ENCODE measurements at regions not wholly inside any gene's neighbourhood (a gene's known extent, or its start where the extent isn't known, plus 50 kb on each side); places are given as distances from the start of the nearest gene placed in this dataset.

DNA sequence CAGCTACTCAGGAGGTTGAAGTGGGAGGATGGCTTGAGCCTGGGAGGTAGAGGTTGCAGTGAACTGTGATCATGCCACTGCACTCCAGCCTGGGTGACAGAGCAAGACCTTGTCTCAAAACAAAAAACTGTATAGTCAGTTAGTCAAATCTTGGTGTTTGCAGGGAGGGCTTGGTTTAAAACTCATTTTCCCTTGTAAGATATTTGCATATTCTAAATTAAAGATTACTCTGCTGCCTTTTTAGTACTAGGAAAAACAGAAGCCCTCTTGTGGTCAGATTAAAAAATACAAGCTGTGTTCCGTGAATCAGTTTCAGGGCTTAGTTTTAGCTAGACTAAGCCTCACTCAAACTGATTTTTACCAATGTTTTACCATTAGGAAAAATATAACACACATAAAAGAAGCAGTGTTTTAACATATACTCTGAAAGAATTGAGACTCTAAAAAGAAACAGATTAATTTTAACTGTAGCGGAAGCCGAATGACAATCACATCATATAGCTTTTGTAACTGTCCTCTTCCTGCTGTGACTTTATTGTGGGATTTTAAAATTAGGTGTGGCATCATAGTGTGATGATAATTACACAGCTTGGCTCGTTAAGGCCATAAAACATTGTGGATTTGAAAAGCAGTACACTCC, 84.9 kb upstream of the BASP1 start:
- Histone ChIP-seq H2AFZ (ENCODE audit: insufficient read depth, low read depth, low read length, poor library complexity, severe bottlenecking) (no peak overlapping the region), H4K20me1 (ENCODE audit: control insufficient read depth, insufficient read depth, low read length, poor library complexity, severe bottlenecking) (no peaks in the 10 kb centered on the region), H3K27me3 (replicated peaks in 1 of 4; ENCODE audit: control extremely low read depth in 1 of 4, control insufficient read depth in 3 of 4, insufficient read depth in 4 of 4, low read length in 3 of 4) (peaks cover 0 to 10% (median 2%) of the 10 kb centered on the region in 4 experiments), H3K4me1 (ENCODE audit: control insufficient read depth in 2 of 2, insufficient read depth in 2 of 2, low read length in 2 of 2) (no peaks in the 10 kb centered on the region), H3K4me2 (replicated peaks; ENCODE audit: low read depth, low read length, poor library complexity, severe bottlenecking) (no peak overlapping the region), H3K9ac (ENCODE audit: low read length) (no peak overlapping the region), H3K79me2 (ENCODE audit: control insufficient read depth, insufficient read depth, low read length) (no peaks in the 10 kb centered on the region), H3K36me3 (replicated peaks in 1 of 2; ENCODE audit: control extremely low read depth in 1 of 2, control insufficient read depth in 1 of 2, extremely low read depth in 1 of 2, insufficient read depth in 2 of 2, low read length in 1 of 2) (no peaks in the 10 kb centered on the region), H3K9me3 (ENCODE audit: control extremely low read depth in 1 of 3, control insufficient read depth in 2 of 3, insufficient read depth in 1 of 3, low read length in 2 of 3) (no peaks in the 10 kb centered on the region), H3K4me3 (ENCODE audit: control extremely low read depth in 1 of 5, extremely low read depth in 1 of 5, insufficient read depth in 1 of 5, low read depth in 2 of 5, low read length in 4 of 5) (no peak overlapping the region), H3K27ac (ENCODE audit: low read length in 2 of 2) (no peak overlapping the region)
- DNase-seq (peak; percentile 19), ATAC-seq (ENCODE audit: low read depth) (no peak)
- ChIA-PET CTCF (interaction anchor here (0.7 to 2.4 kb wide), 13 partner anchors 11 to 917 kb away, joined by 3 to 14 read pairs (median 4); no protein-coding TSS in a partner anchor), POLR2A (no interaction called here)
- intact Hi-C loops (cut with micrococcal nuclease), result no loop called here
- Mint-ChIP-seq H3K4me3 (no peak overlapping the region), H3K4me1 (peaks cover 3% of the 10 kb centered on the region), H3K27ac (no peak overlapping the region), H3K9me3 (ENCODE audit: insufficient read depth) (no peaks in the 10 kb centered on the region), H3K27me3 (peaks cover 19% of the 10 kb centered on the region)
- WGBS (ENCODE audit: insufficient coverage), result no CpG with 5 or more reads among the region's 4 CpGs
- no peak for TF ChIP-seq EZH2 (IDR thresholded peaks at IDR 0.05; ENCODE audit: borderline replicate concordance, insufficient read depth, low read depth, low read length, poor library complexity, severe bottlenecking)
- TF ChIP-seq, protein P1, sequence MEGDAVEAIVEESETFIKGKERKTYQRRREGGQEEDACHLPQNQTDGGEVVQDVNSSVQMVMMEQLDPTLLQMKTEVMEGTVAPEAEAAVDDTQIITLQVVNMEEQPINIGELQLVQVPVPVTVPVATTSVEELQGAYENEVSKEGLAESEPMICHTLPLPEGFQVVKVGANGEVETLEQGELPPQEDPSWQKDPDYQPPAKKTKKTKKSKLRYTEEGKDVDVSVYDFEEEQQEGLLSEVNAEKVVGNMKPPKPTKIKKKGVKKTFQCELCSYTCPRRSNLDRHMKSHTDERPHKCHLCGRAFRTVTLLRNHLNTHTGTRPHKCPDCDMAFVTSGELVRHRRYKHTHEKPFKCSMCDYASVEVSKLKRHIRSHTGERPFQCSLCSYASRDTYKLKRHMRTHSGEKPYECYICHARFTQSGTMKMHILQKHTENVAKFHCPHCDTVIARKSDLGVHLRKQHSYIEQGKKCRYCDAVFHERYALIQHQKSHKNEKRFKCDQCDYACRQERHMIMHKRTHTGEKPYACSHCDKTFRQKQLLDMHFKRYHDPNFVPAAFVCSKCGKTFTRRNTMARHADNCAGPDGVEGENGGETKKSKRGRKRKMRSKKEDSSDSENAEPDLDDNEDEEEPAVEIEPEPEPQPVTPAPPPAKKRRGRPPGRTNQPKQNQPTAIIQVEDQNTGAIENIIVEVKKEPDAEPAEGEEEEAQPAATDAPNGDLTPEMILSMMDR (IDR thresholded peaks at IDR 0.05), result peak; percentile 77

DNA sequence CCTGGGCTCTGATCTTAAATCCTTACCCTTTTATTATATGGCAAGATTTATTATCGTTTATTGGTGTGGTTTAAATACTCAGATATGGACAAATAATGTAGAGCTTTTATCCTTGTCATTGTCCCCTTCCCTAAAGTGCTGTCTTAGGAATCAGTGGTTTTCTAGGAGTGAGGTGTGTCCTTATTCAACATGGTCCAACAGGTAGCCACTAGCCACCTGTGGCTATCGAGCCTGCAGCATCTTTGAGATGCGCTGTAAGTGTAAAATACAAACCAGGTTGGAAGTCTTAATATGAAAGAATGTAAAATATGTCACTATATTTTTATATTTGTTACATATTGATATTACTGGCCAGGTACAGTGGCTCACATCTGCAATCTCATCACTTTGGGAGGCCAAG, 82.4 kb upstream of the BASP1 start:
- TF ChIP-seq, protein P1 (IDR thresholded peaks at IDR 0.05), result no peak
- peaks cover 3% of the 10 kb centered on the region for H3K4me1 Mint-ChIP-seq
- Histone ChIP-seq H4K20me1 (ENCODE audit: control insufficient read depth, insufficient read depth, low read length, poor library complexity, severe bottlenecking) (no peaks in the 10 kb centered on the region), H3K27me3 (replicated peaks in 1 of 4; ENCODE audit: control extremely low read depth in 1 of 4, control insufficient read depth in 3 of 4, insufficient read depth in 4 of 4, low read length in 3 of 4) (peaks cover 0 to 6% (median 2%) of the 10 kb centered on the region in 4 experiments), H2AFZ (ENCODE audit: insufficient read depth, low read depth, low read length, poor library complexity, severe bottlenecking) (no peak overlapping the region), H3K79me2 (ENCODE audit: control insufficient read depth, insufficient read depth, low read length) (no peaks in the 10 kb centered on the region), H3K4me2 (replicated peaks; ENCODE audit: low read depth, low read length, poor library complexity, severe bottlenecking) (no peak overlapping the region), H3K9me3 (ENCODE audit: control extremely low read depth in 1 of 3, control insufficient read depth in 2 of 3, insufficient read depth in 1 of 3, low read length in 2 of 3) (no peaks in the 10 kb centered on the region), H3K4me1 (ENCODE audit: control insufficient read depth in 2 of 2, insufficient read depth in 2 of 2, low read length in 2 of 2) (no peaks in the 10 kb centered on the region), H3K36me3 (replicated peaks in 1 of 2; ENCODE audit: control extremely low read depth in 1 of 2, control insufficient read depth in 1 of 2, extremely low read depth in 1 of 2, insufficient read depth in 2 of 2, low read length in 1 of 2) (no peaks in the 10 kb centered on the region), H3K27ac (ENCODE audit: low read length in 2 of 2) (no peak overlapping the region), H3K4me3 (ENCODE audit: control extremely low read depth in 1 of 5, extremely low read depth in 1 of 5, insufficient read depth in 1 of 5, low read depth in 2 of 5, low read length in 4 of 5) (no peak overlapping the region), H3K9ac (ENCODE audit: low read length) (no peak overlapping the region)
- POLR2A ChIA-PET, result no interaction called here
- no peak overlapping the region for H3K27ac Mint-ChIP-seq
- no peaks in the 10 kb centered on the region for H3K9me3 Mint-ChIP-seq (ENCODE audit: insufficient read depth)
- CTCF ChIA-PET, result no interaction called here
- no peak overlapping the region for H3K4me3 Mint-ChIP-seq
- WGBS (ENCODE audit: insufficient coverage), result no CpG with 5 or more reads among the region's 3 CpGs
- H3K27me3 Mint-ChIP-seq, result peaks cover 8% of the 10 kb centered on the region
- intact Hi-C loops (cut with micrococcal nuclease), result no loop called here
- no peak for ATAC-seq (ENCODE audit: low read depth)
- DNase-seq, result no peak
